AG04450 (cell line): ENCODE measurements at regions not wholly inside any gene's neighbourhood (a gene's known extent, or its start where the extent isn't known, plus 50 kb on each side); places are given as distances from the start of the nearest gene placed in this dataset.

ENCODE experiments used
- CTCF ChIA-PET: fragments of 300-600, 350-600 bp; formaldehyde crosslinking; extraction: SDS; loops from one replicate; lab custom pipeline; 2022; ENCODE audit warnings: antibody characterized with exemption, inconsistent platforms; lab: Charles Lee
- POLR2A ChIA-PET: fragments of 350-600 bp; formaldehyde crosslinking; extraction: SDS; loops from one replicate; lab custom pipeline; 2021; ENCODE audit warnings: antibody characterized with exemption, inconsistent platforms; lab: Yijun Ruan, JAX
- DNase-seq: peaks from one replicate; pipeline ENCODE4 v3.0.0-alpha.2; 2011; ENCODE audit warnings: low read depth, low spot score
- H3K27ac ChIP-seq: one replicate; pipeline ENCODE4 v1.5.1; 2012; ENCODE audit warnings: low read depth, low read length, control low read depth
- H3K27me3 ChIP-seq: one replicate; pipeline ENCODE4 v1.6.0; 2012; ENCODE audit warnings: low read length; ENCODE audit not compliant: control insufficient read depth, insufficient read depth
- H3K4me3 ChIP-seq: 2 replicates; pipeline ENCODE4 v1.5.1; 2011; ENCODE audit warnings: mild to moderate bottlenecking, low read depth, low read length, control low read depth
- H3K9me3 ChIP-seq: 2 replicates; pipeline ENCODE4 v1.5.1; 2012; ENCODE audit warnings: low read length; ENCODE audit not compliant: control insufficient read depth, insufficient read depth
- TF ChIP-seq, protein P1 (sequence below): IDR thresholded peaks from 2 replicates; pipeline ENCODE4 v1.5.1; 2011; ENCODE audit warnings: low read depth, low read length, control low read depth, inconsistent platforms

DNA sequence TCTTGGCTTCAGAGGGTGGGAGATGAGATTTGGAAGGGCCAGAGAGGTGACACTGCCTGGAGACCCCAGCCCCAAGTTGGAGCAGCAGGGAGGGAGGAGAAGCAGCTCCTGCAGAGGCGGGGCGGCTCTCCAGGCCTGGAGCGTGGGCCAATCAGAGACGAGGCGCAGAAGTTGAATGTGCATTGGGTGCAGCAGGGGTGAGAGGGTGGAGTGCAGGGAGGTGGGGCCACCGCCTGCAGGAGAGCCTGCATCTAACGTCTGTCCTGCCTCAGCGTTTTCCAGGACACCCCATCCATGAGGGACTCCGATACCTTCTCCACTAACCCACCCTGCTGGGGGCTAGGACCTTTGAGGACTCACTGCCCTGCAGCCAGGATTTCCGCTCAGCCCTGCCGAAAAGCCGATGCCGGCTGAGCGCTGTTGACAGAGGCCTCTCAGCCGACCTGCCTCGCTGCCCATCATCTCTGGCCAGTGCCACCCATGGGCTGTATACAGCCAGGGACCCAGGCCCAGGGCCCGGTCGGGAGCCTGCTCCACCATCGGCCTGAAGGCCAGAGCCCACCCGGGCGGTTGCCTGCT, 146.2 kb downstream of the ENGASE start:
- Histone ChIP-seq H3K4me3 (no peak overlapping the region), H3K9me3 (no peaks in the 10 kb centered on the region), H3K27me3 (peaks cover 32% of the 10 kb centered on the region), H3K27ac (no peak overlapping the region)
- TF ChIP-seq, protein P1, sequence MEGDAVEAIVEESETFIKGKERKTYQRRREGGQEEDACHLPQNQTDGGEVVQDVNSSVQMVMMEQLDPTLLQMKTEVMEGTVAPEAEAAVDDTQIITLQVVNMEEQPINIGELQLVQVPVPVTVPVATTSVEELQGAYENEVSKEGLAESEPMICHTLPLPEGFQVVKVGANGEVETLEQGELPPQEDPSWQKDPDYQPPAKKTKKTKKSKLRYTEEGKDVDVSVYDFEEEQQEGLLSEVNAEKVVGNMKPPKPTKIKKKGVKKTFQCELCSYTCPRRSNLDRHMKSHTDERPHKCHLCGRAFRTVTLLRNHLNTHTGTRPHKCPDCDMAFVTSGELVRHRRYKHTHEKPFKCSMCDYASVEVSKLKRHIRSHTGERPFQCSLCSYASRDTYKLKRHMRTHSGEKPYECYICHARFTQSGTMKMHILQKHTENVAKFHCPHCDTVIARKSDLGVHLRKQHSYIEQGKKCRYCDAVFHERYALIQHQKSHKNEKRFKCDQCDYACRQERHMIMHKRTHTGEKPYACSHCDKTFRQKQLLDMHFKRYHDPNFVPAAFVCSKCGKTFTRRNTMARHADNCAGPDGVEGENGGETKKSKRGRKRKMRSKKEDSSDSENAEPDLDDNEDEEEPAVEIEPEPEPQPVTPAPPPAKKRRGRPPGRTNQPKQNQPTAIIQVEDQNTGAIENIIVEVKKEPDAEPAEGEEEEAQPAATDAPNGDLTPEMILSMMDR = no peak
- CTCF ChIA-PET = no interaction called here
- POLR2A ChIA-PET = no interaction called here
- no peak for DNase-seq

DNA sequence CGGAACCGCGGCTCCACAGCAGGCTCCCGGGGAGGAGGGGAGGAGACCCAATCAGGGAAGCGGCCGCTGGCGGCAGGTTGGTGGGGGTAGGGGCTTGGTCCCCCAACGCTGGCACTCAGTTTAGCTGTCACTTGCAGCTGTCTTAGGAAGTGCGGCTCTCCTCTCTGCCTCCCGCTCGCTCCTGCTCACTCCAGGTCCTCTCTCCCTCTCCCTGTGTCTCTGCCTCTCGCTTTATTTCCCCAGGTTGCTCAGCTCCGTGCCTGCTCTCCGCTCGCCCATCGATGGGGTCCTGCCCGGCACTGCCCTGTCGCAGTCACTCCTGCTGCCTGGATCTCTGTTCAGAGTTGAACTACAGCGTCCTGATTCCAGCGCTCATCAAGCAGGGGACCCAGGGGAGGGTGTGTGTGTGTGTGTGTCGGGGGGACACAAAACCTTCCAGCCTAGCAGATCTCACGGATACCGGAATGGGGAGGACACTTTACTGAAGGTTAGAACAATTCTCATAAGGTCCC, 145.6 kb downstream of the ENGASE start:
- POLR2A ChIA-PET = no interaction called here
- Histone ChIP-seq H3K4me3 (no peak overlapping the region), H3K9me3 (no peaks in the 10 kb centered on the region), H3K27ac (no peak overlapping the region), H3K27me3 (peaks cover 32% of the 10 kb centered on the region)
- TF ChIP-seq, protein P1 = no peak
- CTCF ChIA-PET = interaction anchor here (0.5 kb wide), 1 partner anchor 194 kb away, joined by 5 read pairs; no protein-coding TSS in a partner anchor
- no peak for DNase-seq

DNA sequence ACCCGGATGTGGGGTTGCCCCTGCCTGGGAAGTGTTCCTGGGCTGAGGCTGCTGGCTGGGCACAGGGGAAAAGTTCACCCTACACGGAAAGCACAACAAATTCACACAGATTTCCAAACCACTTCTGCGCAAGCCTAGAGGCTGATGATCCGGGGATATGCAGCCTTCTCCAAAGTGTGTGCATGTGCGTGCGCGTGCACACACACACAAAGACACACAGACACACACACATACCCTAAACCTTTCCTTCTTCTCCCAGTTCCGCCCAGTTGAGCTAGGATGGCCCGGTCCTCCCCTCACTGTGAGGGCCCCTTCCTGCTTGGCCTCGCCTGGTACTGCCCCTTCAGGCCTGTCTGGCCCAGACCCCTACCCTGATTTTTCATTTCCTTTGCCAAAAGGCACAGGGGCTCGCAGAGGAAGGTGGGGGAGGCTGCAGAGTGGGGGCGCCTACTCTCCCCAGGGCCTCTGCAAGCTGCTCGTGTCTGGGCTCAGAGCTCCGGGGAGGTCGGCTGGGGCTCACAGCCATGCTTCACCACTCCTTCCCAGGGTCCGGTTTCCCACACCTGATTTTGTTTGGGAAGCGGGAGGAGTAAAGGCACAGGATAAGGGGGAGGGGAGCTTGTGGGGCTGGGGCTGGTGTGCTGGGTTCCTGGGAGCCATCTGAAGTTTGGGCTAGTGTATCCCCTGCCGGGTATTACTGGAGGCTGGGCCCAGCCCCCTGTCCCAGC, 144.7 kb downstream of the ENGASE start:
- no peaks in the 10 kb centered on the region for H3K9me3 ChIP-seq
- H3K4me3 ChIP-seq = no peak overlapping the region
- POLR2A ChIA-PET = no interaction called here
- H3K27me3 ChIP-seq = peaks cover 32% of the 10 kb centered on the region
- TF ChIP-seq, protein P1 = no peak
- CTCF ChIA-PET = interaction anchor here (0.5 kb wide), 1 partner anchor 193 kb away, joined by 5 read pairs; no protein-coding TSS in a partner anchor
- DNase-seq = no peak
- no peak overlapping the region for H3K27ac ChIP-seq

DNA sequence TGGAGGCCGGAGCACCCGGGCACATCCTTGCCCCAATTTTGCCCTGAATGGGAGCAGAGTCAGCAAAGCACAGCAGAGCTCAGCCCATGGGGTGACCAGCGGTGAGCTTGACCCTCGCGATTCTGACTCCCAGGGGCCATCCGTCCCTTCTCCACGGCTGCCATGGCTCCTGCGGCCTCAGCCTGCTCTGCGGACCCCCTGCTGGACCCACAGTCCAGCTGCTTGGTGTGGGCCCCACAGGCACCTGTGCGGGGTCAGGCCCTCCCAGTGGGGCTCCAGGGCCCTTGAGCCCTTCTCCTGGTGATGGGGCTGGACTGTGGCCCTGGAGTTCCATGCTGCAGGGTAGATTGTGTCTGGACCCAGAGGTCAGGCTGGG, 144.2 kb downstream of the ENGASE start:
- H3K27me3 ChIP-seq = peaks cover 32% of the 10 kb centered on the region
- TF ChIP-seq, protein P1 = no peak
- DNase-seq = no peak
- no peak overlapping the region for H3K27ac ChIP-seq
- CTCF ChIA-PET = no interaction called here
- POLR2A ChIA-PET = no interaction called here
- no peaks in the 10 kb centered on the region for H3K9me3 ChIP-seq
- H3K4me3 ChIP-seq = no peak overlapping the region

DNA sequence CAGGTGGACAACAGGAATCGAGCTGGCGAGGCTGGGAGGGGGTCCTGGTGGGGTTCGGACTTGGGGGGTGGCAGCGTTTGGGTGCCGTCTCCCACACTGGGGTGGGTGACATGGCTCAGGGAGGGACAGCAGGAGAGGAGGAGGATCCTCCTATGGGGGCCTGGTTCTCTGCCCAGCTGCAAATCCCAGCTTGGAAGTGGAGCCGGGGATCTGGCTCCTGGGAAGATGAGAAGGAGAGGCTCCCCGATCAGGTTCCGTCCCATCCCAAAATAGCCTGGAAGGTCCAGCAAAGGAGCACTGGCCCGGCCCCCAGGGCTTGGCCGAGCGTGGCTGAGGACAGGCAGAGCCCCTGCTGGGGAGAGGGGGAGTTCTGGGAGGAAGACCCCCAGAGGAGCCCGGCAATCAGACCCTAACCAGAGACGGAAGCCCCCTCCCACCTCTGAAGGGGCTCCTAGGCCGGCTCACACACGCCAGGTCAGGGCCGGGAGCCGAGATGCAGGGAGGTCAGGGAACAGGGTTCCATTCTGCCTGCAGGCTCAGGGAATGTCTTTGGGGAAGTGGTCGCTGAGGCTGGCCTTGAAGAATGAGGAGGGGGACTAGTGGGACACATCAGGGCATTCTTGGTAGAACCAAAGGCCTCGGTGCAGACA, 143.7 kb downstream of the ENGASE start:
- Histone ChIP-seq H3K27me3 (peaks cover 33% of the 10 kb centered on the region), H3K4me3 (no peak overlapping the region), H3K27ac (no peak overlapping the region), H3K9me3 (no peaks in the 10 kb centered on the region)
- TF ChIP-seq, protein P1 = no peak
- no peak for DNase-seq
- CTCF ChIA-PET = no interaction called here
- POLR2A ChIA-PET = no interaction called here
